DMS153 (cell line): ENCODE measurements at regions not wholly inside any gene's neighbourhood (a gene's known extent, or its start where the extent isn't known, plus 50 kb on each side); places are given as distances from the start of the nearest gene placed in this dataset.

Source experiments
- DNase-seq: peaks from one replicate; lab custom pipeline; 2025; lab: John Stamatoyannopoulos, UW

DNA sequence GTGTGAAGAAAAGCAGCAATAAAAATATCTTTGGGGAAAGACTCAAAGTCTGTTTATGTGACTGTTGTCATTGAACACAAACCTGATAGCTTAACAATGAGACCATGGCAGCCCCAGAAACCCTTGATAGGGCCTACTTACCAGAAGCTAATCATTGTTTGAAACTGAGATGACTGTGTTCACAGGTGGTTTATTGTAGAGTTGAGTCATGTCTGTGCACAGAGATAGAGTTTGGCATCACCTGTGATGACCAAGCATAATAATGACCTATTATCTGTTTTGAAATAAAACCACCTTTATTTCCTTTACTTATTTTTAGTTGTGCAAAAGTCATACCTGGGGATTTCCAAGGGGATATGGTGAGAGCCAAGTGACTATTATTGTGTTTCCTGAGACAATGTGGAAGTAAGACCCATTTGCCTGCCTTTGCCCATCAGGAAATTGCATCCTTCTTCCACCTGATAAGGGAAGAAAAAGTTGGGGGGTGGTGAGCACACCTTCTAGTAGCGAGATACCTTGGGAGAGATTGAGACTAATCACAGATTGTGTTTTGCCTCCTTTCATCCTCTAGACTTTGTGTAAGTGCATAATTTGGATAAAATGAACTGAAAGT is 456.9 kb upstream of the JAG1 start:
- DNase-seq: no peak

GRCh38 chr20:11132819-11133415 is 459.1 kb upstream of the JAG1 start:
- no peak for DNase-seq

DNA sequence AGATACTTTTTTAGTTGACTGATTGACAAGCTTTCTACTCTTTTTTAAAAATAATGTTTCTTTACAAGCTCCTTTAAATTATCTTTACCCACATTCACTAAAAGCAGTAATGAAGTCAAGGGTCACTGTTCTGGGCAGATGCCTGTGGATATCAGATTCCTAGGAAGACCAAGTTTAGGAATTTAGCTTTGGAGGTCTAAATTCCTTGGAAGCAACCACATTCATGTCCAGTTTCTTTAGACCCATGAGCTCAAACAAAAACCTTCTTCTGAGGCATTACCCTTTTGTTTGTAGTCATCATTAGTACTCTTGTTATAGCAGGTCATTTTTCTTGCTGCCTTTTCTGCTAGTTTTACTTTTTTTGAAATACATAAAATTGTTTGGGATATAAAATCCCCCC is 462.9 kb upstream of the JAG1 start:
- no peak for DNase-seq

DNA sequence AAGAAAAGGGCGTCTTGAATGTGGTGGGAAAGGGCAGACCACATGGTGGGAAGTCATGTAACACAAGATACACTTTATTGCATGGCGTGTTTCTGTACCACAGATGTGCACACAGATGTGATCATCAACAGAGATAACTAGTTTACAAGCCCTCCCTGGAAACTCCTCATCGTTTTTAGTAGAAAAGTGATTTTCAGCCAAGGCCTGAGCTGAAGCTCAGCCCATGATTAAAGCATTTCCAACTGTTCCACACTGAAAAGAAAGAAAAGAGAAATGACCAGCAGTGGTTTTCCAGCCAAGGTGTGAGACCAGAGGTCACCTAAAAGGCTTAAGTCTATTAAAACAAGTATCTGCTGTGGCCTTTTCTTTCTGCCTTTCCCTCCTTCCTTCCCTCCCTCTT is 463.9 kb upstream of the JAG1 start:
- DNase-seq: no peak

- no peak for DNase-seq
Observed at GRCh38 chr20:11140359-11140758, 466.6 kb upstream of the JAG1 start.

GRCh38 chr20:11143481-11143880 is 469.7 kb upstream of the JAG1 start:
- no peak for DNase-seq

DNA sequence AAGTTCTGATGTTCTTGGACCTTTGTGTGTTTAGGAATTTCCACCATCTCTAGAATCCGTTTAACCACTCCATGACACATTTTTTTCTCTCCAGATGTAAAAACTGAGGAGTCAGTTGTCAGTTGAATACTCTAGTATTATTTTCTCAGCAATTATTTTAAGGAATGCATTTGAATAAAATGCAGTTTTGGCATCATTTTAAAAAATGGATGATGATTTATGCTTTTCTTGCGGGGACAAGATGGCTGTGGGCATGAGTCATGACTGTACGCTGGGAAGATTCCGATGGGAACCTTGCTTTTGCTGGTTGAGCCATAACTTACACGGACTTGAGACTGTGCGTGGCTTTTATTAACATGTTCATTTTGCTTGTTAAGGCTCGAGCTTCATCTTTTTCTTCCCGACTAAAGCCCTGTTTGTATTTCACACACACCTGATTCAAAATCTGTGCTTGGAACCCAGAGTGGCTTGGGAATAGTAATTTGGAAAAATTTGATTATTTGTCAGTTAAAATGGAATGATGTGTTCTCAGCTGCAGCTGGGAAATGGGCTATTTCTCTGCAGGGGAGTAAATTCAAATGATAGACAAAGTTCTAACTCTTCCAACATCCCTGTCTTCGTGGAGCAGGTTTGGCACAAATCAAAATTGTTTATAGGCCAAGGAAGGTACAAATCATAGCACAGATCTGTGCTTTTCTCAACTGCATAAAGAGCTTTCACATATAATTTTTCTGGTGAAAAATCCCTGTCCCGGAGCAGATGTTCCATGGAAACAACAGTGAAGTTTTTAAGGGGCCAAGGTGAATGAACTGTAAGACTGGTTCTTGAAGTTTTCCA is 470.5 kb upstream of the JAG1 start:
- DNase-seq: no peak

DNA sequence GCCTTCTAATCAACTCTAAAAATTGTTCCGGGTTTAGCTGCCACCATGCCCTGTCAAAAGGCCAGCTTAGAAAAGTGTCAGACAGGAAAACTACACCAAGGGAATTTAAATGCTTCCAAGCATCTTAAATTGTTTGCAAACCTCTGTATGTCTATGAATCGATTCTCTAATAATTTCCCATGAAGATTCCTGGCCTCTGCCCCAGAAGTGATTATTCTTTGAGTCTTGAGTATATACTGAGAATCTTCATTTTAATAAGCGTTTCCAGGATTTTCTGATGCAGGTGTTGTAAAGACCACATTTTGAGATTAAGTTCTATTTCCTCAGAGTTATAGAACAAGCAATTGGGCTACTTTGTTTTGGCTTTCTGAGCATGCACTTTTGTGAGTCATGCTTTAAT is 471.8 kb upstream of the JAG1 start:
- DNase-seq: no peak

DNA sequence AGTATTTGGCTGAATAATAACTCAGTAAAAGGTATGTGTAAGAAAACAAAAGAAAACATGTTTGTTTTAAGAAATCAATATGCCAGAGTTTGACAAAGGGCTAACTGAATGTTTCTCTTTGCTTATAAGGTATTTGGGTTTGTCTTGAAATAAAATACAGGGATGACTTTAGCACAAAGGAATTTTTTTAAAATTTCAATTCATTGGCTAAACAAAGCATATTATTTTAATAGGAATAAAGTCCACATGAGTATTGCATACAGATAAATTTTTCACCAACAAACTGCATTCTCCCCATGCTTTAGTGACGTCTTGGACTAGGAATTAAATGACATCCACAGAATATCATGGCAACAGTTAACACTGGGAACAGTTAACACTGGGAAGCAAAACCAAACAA is 480.0 kb upstream of the JAG1 start:
- no peak for DNase-seq

GRCh38 chr20:11155156-11155756 is 481.5 kb upstream of the JAG1 start:
- peak; percentile 25 for DNase-seq

DNA sequence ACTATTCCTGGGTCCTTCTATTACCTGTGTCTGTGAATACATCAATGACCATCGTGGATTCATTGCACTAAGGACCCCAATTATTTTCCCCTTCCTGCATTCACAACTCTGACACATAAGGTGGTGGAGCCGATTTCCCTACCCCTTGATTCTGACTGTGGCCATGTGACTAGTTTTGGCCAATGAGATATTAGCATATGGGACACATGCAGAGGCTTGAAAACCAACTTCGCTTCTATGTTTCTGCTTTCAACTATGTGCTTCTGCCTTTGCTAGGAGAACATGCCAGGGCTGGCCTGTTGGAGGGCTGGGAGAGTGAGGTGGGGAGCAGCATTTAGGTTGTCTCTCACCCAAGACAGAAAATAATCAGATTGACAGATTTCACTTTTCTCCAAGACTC is 483.1 kb upstream of the JAG1 start:
- no peak for DNase-seq

DNA sequence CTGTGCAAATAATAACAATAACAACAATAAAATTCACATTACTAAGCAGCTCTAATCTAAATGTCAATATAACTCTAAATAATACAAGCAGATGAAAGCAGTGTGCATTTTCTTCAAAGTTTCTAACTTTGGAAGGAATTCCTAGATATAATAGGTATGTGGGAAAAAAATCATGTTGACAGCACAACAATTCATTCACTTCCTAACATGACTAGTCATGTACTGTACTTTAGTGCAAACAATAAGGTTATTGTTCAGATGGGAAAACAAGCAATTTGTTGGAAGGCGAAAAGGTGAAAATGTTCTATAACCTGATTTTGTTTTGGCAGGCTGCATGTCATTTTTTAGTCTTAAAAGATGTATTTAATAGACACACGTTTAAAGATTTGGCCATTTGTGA is 484.3 kb upstream of the JAG1 start:
- DNase-seq: no peak

DNA sequence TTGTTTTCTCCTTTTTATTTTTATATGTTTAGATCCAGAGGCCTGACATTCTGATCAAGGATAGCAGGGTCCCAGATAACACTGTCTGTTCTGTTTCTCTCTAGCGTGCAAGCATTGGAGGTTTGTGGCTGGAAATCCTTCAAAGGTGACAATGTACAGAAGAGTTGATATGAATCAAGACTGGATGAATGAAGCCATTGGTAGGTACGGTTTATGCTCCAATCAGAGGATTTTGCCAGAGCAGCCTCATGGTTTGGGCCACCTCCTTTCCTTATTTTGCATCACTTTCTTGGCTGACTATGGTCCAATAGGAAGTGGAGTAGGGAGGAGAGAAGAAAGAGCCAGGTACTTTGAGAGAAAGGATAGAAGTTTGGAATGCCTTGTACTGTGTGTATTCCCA is 484.8 kb upstream of the JAG1 start:
- no peak for DNase-seq

DNA sequence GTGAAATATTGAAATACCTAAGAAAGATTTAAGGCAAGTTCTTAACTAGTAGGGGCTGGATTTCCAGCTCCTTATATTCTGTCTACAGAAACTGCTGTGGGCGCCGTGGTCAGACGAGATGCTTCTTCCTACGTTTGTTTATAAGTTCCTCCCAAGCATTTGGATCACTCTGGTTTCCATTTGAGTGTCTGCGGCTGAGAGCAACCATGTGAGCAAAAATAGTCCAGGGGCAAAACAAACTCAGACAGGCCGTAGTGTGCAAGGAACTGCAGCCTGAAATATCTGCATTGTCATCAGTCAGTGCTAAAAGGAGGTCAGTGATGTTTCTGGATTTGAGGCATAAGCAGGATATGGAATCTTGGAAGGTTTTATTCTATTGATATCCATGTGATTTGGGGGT is 485.9 kb upstream of the JAG1 start:
- no peak for DNase-seq

DNA sequence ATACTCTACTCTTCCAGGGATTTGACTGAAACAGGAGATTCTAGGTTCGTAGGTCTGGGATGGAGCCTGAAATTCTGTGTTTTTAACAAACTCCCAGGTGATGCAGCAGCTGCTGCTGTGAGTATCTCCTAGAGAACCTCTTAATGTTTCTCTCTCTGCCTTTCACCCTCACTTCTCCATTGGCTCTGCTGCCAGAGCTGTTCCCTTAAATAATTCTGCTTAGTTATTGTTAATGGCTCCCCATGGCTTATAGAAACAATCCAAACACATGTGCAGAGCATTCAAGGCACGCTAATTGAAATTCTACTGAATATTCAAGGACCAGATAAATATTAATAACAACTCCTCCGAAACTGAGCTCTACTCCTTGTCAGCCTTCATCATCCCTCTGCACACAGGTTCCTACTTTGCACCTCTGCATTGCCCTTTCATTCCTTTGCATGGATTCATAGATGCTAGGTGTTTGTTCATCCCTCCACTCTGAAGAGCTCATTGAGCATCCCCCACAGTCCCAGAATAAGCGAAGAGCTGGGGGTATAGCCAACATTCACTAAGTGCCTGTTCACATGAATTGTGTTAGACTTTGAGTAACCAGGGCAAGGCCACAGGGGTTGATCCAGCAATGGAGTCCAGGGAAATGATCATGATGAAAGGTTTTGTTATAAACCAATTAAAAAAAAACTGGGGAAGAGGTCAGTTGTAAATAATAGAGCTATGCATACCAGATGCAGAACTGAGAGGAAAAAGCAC is 488.4 kb upstream of the JAG1 start:
- no peak for DNase-seq

GRCh38 chr20:11165789-11166188 is 492.0 kb upstream of the JAG1 start:
- DNase-seq: no peak

DNA sequence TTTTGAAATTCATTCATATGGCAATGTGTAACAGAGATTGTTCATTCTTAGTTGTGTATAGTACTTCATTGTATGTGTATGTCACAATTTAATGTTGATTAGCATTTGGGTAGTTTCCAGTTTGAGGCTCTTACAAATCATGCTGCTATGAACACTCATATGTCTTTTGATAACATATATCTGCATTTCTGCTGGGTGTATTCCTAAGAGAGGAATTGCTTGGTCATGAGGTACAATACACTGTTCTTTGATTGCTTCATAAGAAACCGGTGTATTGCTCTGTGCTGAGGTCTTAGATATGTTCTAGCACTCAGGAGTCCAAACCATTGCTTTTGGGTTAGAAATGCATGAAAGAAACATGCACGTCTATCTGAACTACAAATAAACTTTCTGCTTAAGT is 492.9 kb upstream of the JAG1 start:
- DNase-seq: no peak

DNA sequence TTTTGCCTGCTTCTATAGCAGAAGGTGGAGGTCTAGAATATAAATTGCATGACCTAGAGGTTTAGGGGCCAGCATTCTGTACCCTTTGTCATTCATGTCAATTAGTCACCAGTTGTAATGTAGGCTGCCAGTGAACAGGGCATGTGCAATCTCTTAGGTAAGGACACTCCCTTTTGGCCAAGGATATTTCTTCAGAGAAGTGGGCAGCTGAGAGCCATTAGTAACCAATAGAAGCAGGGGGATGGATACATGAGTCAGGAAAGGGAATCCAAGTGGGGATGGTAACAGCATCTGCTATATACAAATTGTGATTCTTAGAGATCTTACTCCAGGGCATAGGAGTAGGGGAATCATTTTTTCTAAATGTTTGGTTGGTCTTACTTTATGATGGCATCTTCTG is 494.2 kb upstream of the JAG1 start:
- DNase-seq: no peak

DNA sequence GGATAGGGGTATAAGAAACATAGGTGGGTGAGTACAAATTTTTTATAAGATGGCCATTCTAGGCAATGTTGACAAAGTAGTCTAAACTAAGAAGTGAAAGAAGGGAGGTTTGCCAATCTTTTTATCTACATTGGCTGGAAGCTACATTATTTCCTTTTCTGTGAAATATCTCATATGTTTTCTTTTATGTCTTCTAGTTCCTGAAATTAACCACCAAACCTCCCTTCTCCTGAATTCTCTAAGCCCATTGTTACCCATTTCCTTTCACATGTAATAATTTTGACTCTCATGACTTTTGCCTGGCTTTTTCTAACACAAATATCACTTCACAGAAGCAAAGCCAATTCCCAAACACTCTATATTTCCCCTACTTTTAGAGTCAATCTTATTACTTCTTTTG is 496.2 kb upstream of the JAG1 start:
- no peak for DNase-seq

- no peak for DNase-seq
Observed at GRCh38 chr20:11170565-11170964, 496.8 kb upstream of the JAG1 start.

DNA sequence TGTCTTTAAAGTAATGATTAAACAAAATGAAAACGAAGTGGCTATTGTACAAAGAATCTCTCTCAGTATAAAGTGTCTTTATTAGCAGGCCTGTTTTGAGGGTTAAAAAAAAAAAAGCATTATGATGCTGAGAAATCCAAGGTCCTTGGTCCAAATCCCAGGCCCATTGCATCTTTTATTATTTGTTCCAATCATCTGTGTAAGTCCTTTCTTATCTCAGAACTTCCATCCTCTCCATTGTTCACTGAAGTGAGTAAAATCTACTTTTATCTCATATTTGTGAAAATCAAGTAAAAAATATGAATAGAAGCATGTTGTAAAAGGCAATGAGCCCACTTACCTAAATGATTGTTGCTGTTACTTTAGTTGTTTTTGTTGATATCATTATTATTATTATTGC is 499.1 kb upstream of the JAG1 start:
- no peak for DNase-seq

DNA sequence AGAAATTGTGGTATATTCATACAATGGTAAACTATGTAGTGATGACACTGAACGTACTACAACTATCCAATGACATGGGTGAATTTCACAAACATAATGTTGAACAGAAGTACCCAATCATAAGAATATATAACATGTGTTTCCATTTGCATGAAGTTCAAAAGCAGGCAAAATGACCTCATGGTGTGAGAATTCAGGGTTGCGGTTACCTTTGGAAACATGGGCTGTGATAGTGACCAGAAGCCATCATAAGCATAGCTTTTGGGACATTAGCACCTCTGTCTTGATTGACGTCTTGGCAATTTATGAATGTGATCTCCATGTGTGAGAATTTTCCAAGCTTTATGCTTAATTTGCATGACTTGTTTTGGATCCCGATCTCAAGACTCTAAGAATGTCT is 500.1 kb upstream of the JAG1 start:
- DNase-seq: no peak
